Activated T-helper 1 cell treated with anti-CD3 and anti-CD28 coated beads, Interleukin-2, amount 50 U/mL, for 16 hours (primary cell): ENCODE measurements at regions not wholly inside any gene's neighbourhood (a gene's known extent, or its start where the extent isn't known, plus 50 kb on each side); places are given as distances from the start of the nearest gene placed in this dataset.
"Not testable (repeated sequence)": the region's sequence is repeated elsewhere in the genome, so short reads cannot be mapped to it uniquely, and the experiment has no call there.

Experiments used
- DNase-seq, 2 donors: peaks; one replicate each; pipeline ENCODE4 v3.0.0-alpha.2; 2020; ENCODE audit warnings: low read depth in 1 of 2, low spot score in 1 of 2

DNA sequence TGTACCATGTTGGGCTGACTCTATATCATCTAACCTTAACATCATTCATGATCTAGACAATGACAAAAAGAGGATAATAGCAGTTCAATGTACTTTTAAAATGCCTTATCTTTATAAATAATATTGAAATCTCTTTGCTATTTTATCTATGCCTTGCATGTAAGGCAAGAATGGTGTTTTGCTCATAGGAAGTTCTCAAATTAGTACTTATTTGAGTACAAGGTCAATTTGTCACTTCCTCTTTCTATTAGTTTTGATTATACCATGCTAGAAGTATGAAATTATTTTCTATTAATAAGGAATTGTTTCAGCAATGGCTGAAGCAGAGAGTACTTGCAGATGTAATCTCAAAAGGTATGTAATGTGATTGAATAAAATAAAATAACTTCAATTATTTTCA lies 1285.4 kb upstream of the TENM4 start:
- no peak for DNase-seq

GRCh38 chr11:80724366-80724765 lies 1283.5 kb upstream of the TENM4 start:
- no peak for DNase-seq

- no peak for DNase-seq
These were observed 1281.8 kb upstream of the TENM4 start for GRCh38 chr11:80722629-80723028.

GRCh38 chr11:80720295-80720694 lies 1279.5 kb upstream of the TENM4 start:
- DNase-seq: no peak

GRCh38 chr11:80719292-80719646 lies 1278.4 kb upstream of the TENM4 start:
- DNase-seq: no peak

- no peak for DNase-seq
These were observed 1277.9 kb upstream of the TENM4 start for GRCh38 chr11:80718611-80719291.

- DNase-seq: no peak
These were observed 1261.4 kb upstream of the TENM4 start for GRCh38 chr11:80702264-80702663.

- no peak for DNase-seq
These were observed 1259.6 kb upstream of the TENM4 start for GRCh38 chr11:80700386-80700785.

GRCh38 chr11:80699406-80700177 lies 1258.8 kb upstream of the TENM4 start:
- DNase-seq: not testable (repeated sequence)

GRCh38 chr11:80698637-80699036 lies 1257.8 kb upstream of the TENM4 start:
- no peak for DNase-seq

DNA sequence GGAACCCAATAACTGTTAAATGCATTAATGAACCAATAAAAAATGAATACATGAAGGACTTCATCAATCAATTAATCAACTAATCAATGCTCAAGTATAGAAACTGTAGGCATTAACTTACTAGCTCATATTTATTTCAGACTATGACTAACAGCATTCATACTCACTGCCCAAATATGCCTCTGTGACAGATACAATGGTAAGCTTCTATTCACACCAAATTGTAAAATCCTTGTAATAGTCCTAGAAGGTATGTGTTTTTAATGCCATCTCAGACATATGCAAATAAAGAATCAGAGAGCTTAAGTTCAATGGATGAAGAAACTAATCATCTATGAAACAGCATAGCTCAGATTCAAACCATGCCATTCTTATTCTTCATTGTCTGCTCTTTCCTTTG lies 1253.6 kb upstream of the TENM4 start:
- DNase-seq: no peak

DNA sequence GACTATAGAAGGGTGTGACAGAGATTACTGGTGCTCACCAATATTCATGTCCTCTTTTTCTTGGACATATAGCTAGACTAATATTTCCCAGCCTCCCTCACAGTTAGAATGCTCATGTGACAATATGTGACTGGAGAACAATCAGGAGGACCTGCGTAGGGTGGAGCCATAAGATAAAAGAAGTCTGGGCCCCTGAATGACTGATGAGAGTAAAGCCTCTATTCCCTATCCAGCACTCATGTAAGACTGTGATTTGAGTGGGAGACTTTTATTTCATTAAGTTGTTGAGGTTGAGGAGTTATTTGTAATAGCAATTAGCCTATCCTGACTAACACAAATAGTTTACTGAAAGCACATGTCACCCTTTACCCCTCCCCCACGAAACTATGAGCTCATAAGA lies 1247.1 kb upstream of the TENM4 start:
- DNase-seq: no peak

DNA sequence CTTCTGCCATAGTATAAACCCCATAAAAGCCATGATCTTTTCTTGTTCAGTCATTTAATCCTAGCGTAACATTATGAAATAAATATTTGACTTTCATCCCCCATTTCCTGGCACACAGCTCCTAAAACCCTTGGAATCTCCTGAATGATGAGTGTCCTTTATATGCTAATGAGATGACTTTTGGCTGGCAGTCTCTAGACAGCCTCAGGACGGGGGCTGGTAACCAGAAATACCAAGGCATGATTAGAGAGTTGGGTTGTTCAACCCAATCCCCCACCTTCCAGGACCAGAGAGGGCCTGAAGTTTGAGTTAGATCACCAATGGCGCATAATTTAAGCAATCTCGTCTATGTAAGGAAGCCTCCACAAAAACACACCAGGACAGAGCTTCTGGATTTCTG lies 1246.1 kb upstream of the TENM4 start:
- no peak for DNase-seq

GRCh38 chr11:80673566-80673965 lies 1232.7 kb upstream of the TENM4 start:
- DNase-seq: no peak

DNA sequence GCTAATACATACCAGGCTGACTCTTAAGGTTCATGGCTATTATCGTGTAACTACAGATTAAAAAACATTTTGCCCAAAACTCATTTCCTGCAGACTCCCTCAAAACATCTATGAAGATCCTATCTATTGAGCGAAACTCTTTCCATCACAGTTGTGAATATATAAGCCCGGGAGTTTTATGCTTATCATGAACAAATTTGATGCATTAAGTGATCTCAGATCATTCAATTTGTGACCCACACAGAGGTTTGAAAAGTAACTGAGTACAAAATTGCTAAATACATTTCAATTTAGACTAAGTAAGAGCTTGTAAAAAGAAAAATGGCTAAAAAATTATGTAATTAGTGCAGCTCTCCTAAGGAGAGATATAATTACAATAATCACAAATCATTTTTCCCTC lies 1228.8 kb upstream of the TENM4 start:
- no peak for DNase-seq

DNA sequence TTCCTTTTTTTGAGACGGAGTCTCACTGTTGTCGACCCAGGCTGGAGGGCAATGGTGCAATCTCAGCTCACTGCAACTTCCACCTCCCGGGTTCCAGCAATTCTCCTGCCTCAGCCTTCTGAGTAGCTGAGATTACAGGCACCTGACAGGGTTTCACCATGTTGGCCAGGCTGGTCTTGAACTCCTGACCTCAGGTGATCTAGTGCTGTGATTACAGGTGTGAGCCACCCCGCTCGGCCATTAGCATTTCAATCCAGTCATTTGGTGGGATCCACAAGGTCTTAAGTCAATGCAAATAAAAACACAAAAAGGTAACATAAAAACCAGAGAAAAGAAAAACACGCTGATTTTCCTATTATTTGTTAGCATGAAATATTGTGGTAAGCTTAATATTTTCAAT lies 1227.2 kb upstream of the TENM4 start:
- DNase-seq: no peak

- DNase-seq: no peak
These were observed 1215.0 kb upstream of the TENM4 start for GRCh38 chr11:80655834-80656233.

GRCh38 chr11:80650966-80651365 lies 1210.1 kb upstream of the TENM4 start:
- DNase-seq: no peak

- DNase-seq: no peak
These were observed 1208.4 kb upstream of the TENM4 start for GRCh38 chr11:80649186-80649585.

GRCh38 chr11:80638296-80638695 lies 1197.5 kb upstream of the TENM4 start:
- DNase-seq: no peak

DNA sequence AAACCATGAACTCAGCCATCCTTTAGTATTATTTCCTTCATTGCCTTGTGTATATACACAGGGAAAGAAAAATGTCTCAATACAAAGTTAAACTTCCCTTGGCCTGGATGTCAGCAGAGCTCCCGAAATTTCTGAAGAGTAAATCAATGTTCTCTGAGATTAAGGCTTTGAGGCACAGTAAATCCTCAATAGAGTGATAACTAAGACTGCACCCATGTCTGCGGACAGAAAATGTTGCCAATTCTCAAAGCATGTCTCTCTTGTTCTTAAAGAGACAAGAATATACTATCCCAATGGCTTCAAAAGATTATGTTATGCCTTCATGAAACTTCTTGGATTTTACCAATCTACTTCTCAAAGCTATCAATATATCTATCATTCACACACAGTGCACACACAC lies 1196.7 kb upstream of the TENM4 start:
- DNase-seq: no peak

DNA sequence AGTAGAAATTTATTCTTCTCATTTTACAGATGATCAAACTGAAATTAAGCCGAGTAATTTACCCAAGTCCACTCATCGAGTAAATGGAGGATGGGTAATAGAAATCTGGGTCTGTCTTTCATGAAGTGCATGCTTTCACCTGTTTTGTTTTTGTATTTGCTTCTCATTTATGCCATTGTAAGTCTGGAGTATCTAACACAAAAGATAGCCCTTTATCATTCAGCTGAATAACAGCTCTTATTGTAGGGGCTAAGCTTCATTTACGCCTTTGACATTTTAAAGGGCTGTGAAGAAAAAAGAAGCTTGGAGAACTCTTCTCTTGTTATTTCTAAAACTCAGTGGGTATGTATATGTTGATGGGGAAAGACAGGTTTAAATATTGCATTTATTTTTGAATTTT lies 1196.2 kb upstream of the TENM4 start:
- no peak for DNase-seq

- DNase-seq: no peak
These were observed 1194.3 kb upstream of the TENM4 start for GRCh38 chr11:80635178-80635577.
